ENCODE measurements at regions not wholly inside any gene's neighbourhood (a gene's known extent, or its start where the extent isn't known, plus 50 kb on each side); places are given as distances from the start of the nearest gene placed in this dataset.

DNA sequence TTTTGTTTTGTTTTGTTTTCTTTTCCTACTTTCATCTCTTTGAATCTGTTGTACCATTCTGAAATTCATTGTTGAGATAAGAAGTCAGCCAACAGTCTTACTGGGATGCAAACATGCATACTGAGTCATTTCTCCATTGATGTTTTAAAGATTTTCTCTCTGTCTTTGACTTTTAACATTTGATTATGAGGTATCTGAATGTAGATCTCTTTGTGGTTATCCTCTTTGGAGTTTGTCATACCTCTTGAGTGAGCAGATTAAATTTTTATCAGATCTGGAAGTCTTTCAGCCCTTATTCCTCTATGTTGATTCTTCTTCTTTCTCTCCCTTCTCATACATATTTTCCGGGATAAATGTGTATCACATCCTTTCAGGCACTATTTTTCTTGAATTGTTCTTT is 406.9 kb upstream of the NCAM2 start:
- DNase-seq (ENCODE audit: unreplicated experiment): no peak
- CTCF ChIA-PET: interaction anchor here (0.6 kb wide), 1 partner anchor 89 kb away, joined by 4 read pairs; no protein-coding TSS in a partner anchor
- no TSS peak for BruUV-seq (replicated peaks)
- H3K36me3 Mint-ChIP-seq (ENCODE audit: insufficient read depth, unreplicated experiment): no peaks in the 10 kb centered on the region
- intact Hi-C loops (cut with micrococcal nuclease): no loop called here
- POLR2A ChIA-PET: interaction anchor here (1.0 to 1.2 kb wide), 2 partner anchors 24 to 56 kb away, joined by 3 read pairs; no protein-coding TSS in a partner anchor
- H3K27ac Mint-ChIP-seq (ENCODE audit: low read depth, unreplicated experiment): peak overlapping the region; percentile 1
- TF ChIP-seq, protein P1, sequence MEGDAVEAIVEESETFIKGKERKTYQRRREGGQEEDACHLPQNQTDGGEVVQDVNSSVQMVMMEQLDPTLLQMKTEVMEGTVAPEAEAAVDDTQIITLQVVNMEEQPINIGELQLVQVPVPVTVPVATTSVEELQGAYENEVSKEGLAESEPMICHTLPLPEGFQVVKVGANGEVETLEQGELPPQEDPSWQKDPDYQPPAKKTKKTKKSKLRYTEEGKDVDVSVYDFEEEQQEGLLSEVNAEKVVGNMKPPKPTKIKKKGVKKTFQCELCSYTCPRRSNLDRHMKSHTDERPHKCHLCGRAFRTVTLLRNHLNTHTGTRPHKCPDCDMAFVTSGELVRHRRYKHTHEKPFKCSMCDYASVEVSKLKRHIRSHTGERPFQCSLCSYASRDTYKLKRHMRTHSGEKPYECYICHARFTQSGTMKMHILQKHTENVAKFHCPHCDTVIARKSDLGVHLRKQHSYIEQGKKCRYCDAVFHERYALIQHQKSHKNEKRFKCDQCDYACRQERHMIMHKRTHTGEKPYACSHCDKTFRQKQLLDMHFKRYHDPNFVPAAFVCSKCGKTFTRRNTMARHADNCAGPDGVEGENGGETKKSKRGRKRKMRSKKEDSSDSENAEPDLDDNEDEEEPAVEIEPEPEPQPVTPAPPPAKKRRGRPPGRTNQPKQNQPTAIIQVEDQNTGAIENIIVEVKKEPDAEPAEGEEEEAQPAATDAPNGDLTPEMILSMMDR (IDR thresholded peaks at IDR 0.05; ENCODE audit: unreplicated experiment): no peak
- H3K4me3 Mint-ChIP-seq (ENCODE audit: unreplicated experiment): no peak overlapping the region
- H3K4me1 Mint-ChIP-seq (ENCODE audit: insufficient read depth, unreplicated experiment): peaks cover 13% of the 10 kb centered on the region
- H3K27me3 Mint-ChIP-seq (ENCODE audit: insufficient read depth, unreplicated experiment): no peaks in the 10 kb centered on the region
- H3K9me3 Mint-ChIP-seq (ENCODE audit: unreplicated experiment): peaks cover 10% of the 10 kb centered on the region

DNA sequence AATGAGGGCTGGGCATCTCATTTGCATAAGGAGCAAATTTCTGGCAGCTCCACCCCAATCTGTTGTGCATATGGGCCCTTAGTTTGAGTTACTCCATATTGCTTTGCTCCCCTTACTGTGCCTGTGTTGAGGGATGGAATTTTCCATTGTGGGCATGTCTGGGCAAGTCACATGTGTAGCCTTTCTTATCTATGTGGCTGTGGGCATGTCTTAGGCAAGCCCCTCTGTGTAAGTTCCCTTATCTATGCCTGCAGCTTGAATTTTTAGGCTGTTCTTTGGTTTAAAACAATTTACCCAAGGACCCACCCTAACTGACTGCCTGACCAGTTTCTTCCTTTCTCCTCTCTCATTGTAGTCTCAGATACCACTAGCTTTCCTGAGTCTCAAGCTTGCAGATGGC is 405.7 kb upstream of the NCAM2 start:
- ChIA-PET CTCF (no interaction called here), POLR2A (interaction anchor here (1.0 kb wide), 1 partner anchor 25 kb away, joined by 3 read pairs; no protein-coding TSS in a partner anchor)
- Mint-ChIP-seq H3K27ac (ENCODE audit: low read depth, unreplicated experiment) (peak overlapping the region; percentile 92), H3K36me3 (ENCODE audit: insufficient read depth, unreplicated experiment) (no peaks in the 10 kb centered on the region), H3K4me3 (ENCODE audit: unreplicated experiment) (no peak overlapping the region), H3K4me1 (ENCODE audit: insufficient read depth, unreplicated experiment) (peaks cover 13% of the 10 kb centered on the region), H3K9me3 (ENCODE audit: unreplicated experiment) (peaks cover 10% of the 10 kb centered on the region), H3K27me3 (ENCODE audit: insufficient read depth, unreplicated experiment) (no peaks in the 10 kb centered on the region)
- peak; percentile 5 for DNase-seq (ENCODE audit: unreplicated experiment)
- TF ChIP-seq, protein P1 (IDR thresholded peaks at IDR 0.05; ENCODE audit: unreplicated experiment): no peak
- no TSS peak for BruUV-seq (replicated peaks)
- intact Hi-C loops (cut with micrococcal nuclease): no loop called here

DNA sequence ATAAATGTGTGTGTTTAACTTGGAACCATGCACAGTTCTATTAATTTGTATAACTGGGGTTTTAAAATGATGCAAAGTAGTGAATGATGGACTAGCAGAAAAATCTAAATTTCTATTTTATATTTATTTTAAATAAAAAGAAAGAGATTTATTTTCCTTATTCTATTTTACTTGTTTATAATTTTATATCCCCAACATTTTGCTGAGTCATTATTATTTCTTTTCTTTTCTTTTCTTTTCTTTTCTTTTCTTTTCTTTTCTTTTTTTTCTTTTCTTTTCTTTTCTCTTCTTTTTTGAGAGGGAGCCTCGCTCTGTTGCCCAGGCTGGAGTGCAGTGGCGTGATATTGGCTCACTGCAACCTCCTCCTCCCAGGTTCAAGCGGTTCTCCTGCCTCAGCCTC is 395.0 kb upstream of the NCAM2 start:
- H3K4me1 Mint-ChIP-seq (ENCODE audit: insufficient read depth, unreplicated experiment): no peaks in the 10 kb centered on the region
- BruUV-seq (replicated peaks): no TSS peak

DNA sequence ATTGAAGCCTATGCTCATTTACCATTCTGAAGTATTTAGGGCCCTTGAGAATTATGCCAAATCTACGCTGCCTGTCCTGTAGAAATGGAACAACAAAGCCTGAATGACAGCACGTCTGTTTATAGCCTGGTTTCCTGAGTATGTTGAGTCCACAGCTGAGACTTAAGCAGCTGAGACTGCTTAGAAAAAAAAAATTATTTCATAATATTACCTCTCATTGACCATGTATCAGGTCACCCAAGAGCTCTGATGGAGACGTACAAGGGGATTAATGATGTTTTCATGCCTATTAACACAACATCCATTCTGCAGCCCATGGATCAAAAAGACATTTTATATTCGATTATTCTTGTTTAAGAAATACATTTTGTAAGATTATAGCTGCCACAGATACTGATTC is 387.2 kb upstream of the NCAM2 start:
- ChIA-PET POLR2A (interaction anchor here (0.9 kb wide), 1 partner anchor 31 kb away, joined by 3 read pairs; no protein-coding TSS in a partner anchor), CTCF (interaction anchor here (0.8 kb wide), 1 partner anchor 34 kb away, joined by 3 read pairs; no protein-coding TSS in a partner anchor)
- no peaks in the 10 kb centered on the region for H3K36me3 Mint-ChIP-seq (ENCODE audit: insufficient read depth, unreplicated experiment)
- TF ChIP-seq, protein P1 (IDR thresholded peaks at IDR 0.05; ENCODE audit: unreplicated experiment): no peak
- H3K27ac Mint-ChIP-seq (ENCODE audit: low read depth, unreplicated experiment): no peak overlapping the region
- H3K9me3 Mint-ChIP-seq (ENCODE audit: unreplicated experiment): peaks cover 21% of the 10 kb centered on the region
- intact Hi-C loops (cut with micrococcal nuclease): no loop called here
- no peak overlapping the region for H3K4me3 Mint-ChIP-seq (ENCODE audit: unreplicated experiment)
- no TSS peak for BruUV-seq (replicated peaks)
- DNase-seq (ENCODE audit: unreplicated experiment): no peak
- no peaks in the 10 kb centered on the region for H3K4me1 Mint-ChIP-seq (ENCODE audit: insufficient read depth, unreplicated experiment)
- no peaks in the 10 kb centered on the region for H3K27me3 Mint-ChIP-seq (ENCODE audit: insufficient read depth, unreplicated experiment)

More for the DNA sequence above, 395.0 kb upstream of the NCAM2 start:
- DNase-seq (ENCODE audit: unreplicated experiment): no peak
- CTCF ChIA-PET: no interaction called here
- H3K9me3 Mint-ChIP-seq (ENCODE audit: unreplicated experiment): peaks cover 5% of the 10 kb centered on the region
- intact Hi-C loops (cut with micrococcal nuclease): no loop called here
- TF ChIP-seq, protein P1 (IDR thresholded peaks at IDR 0.05; ENCODE audit: unreplicated experiment): no peak
- H3K27me3 Mint-ChIP-seq (ENCODE audit: insufficient read depth, unreplicated experiment): no peaks in the 10 kb centered on the region
- no peak overlapping the region for H3K27ac Mint-ChIP-seq (ENCODE audit: low read depth, unreplicated experiment)
- no peak overlapping the region for H3K4me3 Mint-ChIP-seq (ENCODE audit: unreplicated experiment)
- no peaks in the 10 kb centered on the region for H3K36me3 Mint-ChIP-seq (ENCODE audit: insufficient read depth, unreplicated experiment)
- POLR2A ChIA-PET: no interaction called here
